ENCODE measurements at regions not wholly inside any gene's neighbourhood (a gene's known extent, or its start where the extent isn't known, plus 50 kb on each side); places are given as distances from the start of the nearest gene placed in this dataset.

DNA sequence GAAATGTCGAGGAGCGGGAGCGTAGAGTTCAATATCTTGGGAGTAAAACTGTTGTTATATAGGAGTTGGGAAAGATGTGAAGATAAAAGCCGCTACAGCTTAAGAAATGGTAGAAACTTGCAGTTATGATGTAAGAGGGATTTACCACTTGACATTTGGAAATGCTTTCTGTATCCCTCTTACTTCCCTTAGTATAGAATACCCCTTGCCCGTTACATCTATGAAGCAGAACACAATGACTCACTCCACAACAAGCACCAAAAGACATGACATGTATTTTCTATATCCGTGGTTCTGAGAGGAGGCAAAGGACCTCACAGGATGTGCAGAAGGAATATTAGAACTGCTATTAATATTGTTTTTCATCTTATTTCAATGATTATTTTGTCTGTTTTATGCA, 254.2 kb upstream of the NR2F2 start:
- no peaks in the 10 kb centered on the region for H3K9me1 ChIP-seq (ENCODE audit: control insufficient read depth, extremely low read depth, insufficient read depth, low read length)
- no peaks in the 10 kb centered on the region for H3K36me3 ChIP-seq (ENCODE audit: control insufficient read depth in 2 of 2, extremely low read depth in 1 of 2, insufficient read depth in 2 of 2, low read length in 2 of 2)
- no peak overlapping the region for H2AFZ ChIP-seq (ENCODE audit: control insufficient read depth, low read length)
- H3K4me1 ChIP-seq (ENCODE audit: control insufficient read depth, extremely low read depth, insufficient read depth, low read length) = no peaks in the 10 kb centered on the region
- TF ChIP-seq EZH2 (IDR thresholded peaks at IDR 0.05; ENCODE audit: low read length) = no peak
- TF ChIP-seq CTCF (optimal IDR thresholded peaks at IDR 0.05 in 1 of 3, IDR thresholded peaks at IDR 0.05 in 1 of 3, conservative IDR thresholded peaks at IDR 0.05 in 1 of 3; ENCODE audit: extremely low read depth in 1 of 3, insufficient read depth in 2 of 3, low read length in 3 of 3) = no peak
- H3K4me2 ChIP-seq (ENCODE audit: control insufficient read depth, extremely low read depth, insufficient read depth, low read depth, low read length) = no peak overlapping the region
- no peaks in the 10 kb centered on the region for H3K79me2 ChIP-seq (ENCODE audit: control insufficient read depth, insufficient read depth, low read length)
- H3K9me3 ChIP-seq (ENCODE audit: control insufficient read depth, low read depth, low read length) = no peaks in the 10 kb centered on the region
- H3K9ac ChIP-seq (ENCODE audit: control insufficient read depth, extremely low read depth, insufficient read depth, low read length) = no peak overlapping the region
- H3K4me3 ChIP-seq (ENCODE audit: control insufficient read depth in 2 of 3, extremely low read depth in 1 of 3, insufficient read depth in 2 of 3, low read depth in 1 of 3, low read length in 3 of 3) = no peak overlapping the region
- dilution Hi-C loops (cut with MboI; ENCODE audit: extremely low pct_ligation_motif_present, low sequenced_read_pairs) = no loop called here
- H3K27ac ChIP-seq (ENCODE audit: control insufficient read depth, insufficient read depth, low read length) = no peak overlapping the region
- H3K27me3 ChIP-seq (ENCODE audit: control insufficient read depth, extremely low read depth, insufficient read depth, low read length) = no peaks in the 10 kb centered on the region
- FAIRE-seq = no peak
- H4K20me1 ChIP-seq (ENCODE audit: control insufficient read depth, extremely low read depth, insufficient read depth, low read length) = no peaks in the 10 kb centered on the region
- no peak for DNase-seq (ENCODE audit: low read depth, low spot score)

- H3K9ac ChIP-seq (ENCODE audit: control insufficient read depth, extremely low read depth, insufficient read depth, low read length) = no peak overlapping the region
- H3K79me2 ChIP-seq (ENCODE audit: control insufficient read depth, insufficient read depth, low read length) = no peaks in the 10 kb centered on the region
- no peaks in the 10 kb centered on the region for H3K4me1 ChIP-seq (ENCODE audit: control insufficient read depth, extremely low read depth, insufficient read depth, low read length)
- H3K9me1 ChIP-seq (ENCODE audit: control insufficient read depth, extremely low read depth, insufficient read depth, low read length) = no peaks in the 10 kb centered on the region
- no peaks in the 10 kb centered on the region for H3K9me3 ChIP-seq (ENCODE audit: control insufficient read depth, low read depth, low read length)
- no peak overlapping the region for H2AFZ ChIP-seq (ENCODE audit: control insufficient read depth, low read length)
- H4K20me1 ChIP-seq (ENCODE audit: control insufficient read depth, extremely low read depth, insufficient read depth, low read length) = no peaks in the 10 kb centered on the region
- no peaks in the 10 kb centered on the region for H3K36me3 ChIP-seq (ENCODE audit: control insufficient read depth in 2 of 2, extremely low read depth in 1 of 2, insufficient read depth in 2 of 2, low read length in 2 of 2)
- no peak for FAIRE-seq
- H3K4me3 ChIP-seq (ENCODE audit: control insufficient read depth in 2 of 3, extremely low read depth in 1 of 3, insufficient read depth in 2 of 3, low read depth in 1 of 3, low read length in 3 of 3) = no peak overlapping the region
- no peak overlapping the region for H3K4me2 ChIP-seq (ENCODE audit: control insufficient read depth, extremely low read depth, insufficient read depth, low read depth, low read length)
- TF ChIP-seq CTCF (optimal IDR thresholded peaks at IDR 0.05 in 1 of 3, IDR thresholded peaks at IDR 0.05 in 1 of 3, conservative IDR thresholded peaks at IDR 0.05 in 1 of 3; ENCODE audit: extremely low read depth in 1 of 3, insufficient read depth in 2 of 3, low read length in 3 of 3) = no peak
- no peak for TF ChIP-seq EZH2 (IDR thresholded peaks at IDR 0.05; ENCODE audit: low read length)
- DNase-seq (ENCODE audit: low read depth, low spot score) = no peak
- no peak overlapping the region for H3K27ac ChIP-seq (ENCODE audit: control insufficient read depth, insufficient read depth, low read length)
- dilution Hi-C loops (cut with MboI; ENCODE audit: extremely low pct_ligation_motif_present, low sequenced_read_pairs) = no loop called here
- no peaks in the 10 kb centered on the region for H3K27me3 ChIP-seq (ENCODE audit: control insufficient read depth, extremely low read depth, insufficient read depth, low read length)
Observed at GRCh38 chr15:96079041-96079440, 251.5 kb upstream of the NR2F2 start.

Measured in keratinocyte (primary cell).